ENCODE measurements at regions not wholly inside any gene's neighbourhood (a gene's known extent, or its start where the extent isn't known, plus 50 kb on each side); places are given as distances from the start of the nearest gene placed in this dataset.

DNA sequence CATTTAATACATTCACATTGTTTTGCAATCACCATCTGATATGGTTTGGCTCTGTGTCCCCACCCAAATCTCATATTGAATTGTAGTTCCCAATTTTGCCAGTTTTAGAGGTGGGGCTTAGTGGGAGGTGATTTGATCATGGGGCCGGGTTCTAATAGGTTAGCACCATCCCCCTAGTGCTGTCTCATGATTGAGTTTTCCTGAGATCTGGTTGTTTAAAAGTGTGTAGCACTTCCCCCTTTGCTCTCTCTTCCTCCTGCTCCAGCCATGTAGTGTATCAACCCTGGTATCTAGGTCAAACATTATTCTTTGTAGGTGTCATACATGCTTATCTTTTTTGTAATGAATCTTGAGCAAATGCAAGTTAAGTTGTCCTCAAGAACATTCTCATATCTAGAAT, 83.3 kb upstream of the KIT start:
- TF ChIP-seq POLR2AphosphoS5 (IDR thresholded peaks at IDR 0.05; ENCODE audit: low read depth, low read length) (no peak), REST (IDR thresholded peaks at IDR 0.05; ENCODE audit: insufficient read depth in 1 of 2, low read depth in 2 of 2, low read length in 2 of 2) (no peak), SIN3A (IDR thresholded peaks at IDR 0.05; ENCODE audit: borderline replicate concordance, insufficient read depth, low read length) (no peak), TAF1 (IDR thresholded peaks at IDR 0.05; ENCODE audit: borderline replicate concordance, insufficient read depth, low read length) (no peak), FOXP2 (optimal IDR thresholded peaks at IDR 0.05; ENCODE audit: borderline replicate concordance, extremely low read depth, extremely low read length, insufficient read depth) (no peak)
